Sigmoid colon (tissue), 4 donors: ENCODE measurements at regions not wholly inside any gene's neighbourhood (a gene's known extent, or its start where the extent isn't known, plus 50 kb on each side); places are given as distances from the start of the nearest gene placed in this dataset.
A peak's percentile ranks its signal among the peaks of the same experiment; 100 is the strongest.

Experiments
- POLR2AphosphoS5 ChIP-seq, 4 donors: sonication (generic); formaldehyde crosslinking; IDR thresholded peaks; one replicate each; pipeline ENCODE4 v1.6.1; 2017; ENCODE audit warnings: antibody characterized with exemption in 4 of 4
- TF ChIP-seq, protein P1 (sequence below), 4 experiments: fragments of 450-650 bp in 3 of 4; fragments of 200-600 bp in 1 of 4; IDR thresholded peaks; one replicate each; pipeline ENCODE4 v1.5.1; 2016 to 2019; ENCODE audit warnings: antibody characterized with exemption in 4 of 4, mild to moderate bottlenecking in 3 of 4, moderate library complexity in 2 of 4

DNA sequence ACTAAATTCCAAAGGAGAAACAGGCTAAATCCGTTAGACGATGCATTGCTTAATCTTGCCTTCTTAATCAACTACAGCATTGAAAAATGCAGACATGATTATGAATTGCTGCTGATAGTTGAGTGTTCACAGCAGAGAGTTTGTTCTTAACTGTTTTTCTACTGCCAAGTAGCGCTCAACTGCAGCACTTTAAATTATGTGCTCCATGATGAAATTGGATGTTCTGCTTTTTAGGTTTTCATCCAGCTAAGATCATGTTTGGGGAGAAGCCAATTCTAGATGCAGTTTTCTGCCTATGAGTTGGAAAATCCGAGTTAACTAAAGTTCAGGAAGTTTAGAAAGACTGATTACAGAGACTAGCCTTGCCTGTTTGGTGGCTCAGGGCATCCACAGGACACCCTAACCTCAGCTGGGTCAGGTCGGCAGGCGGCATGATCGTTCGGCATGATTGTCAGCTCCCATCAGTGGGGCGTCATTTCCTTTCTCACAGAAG is 119.4 kb upstream of the PIEZO2 start:
- peak in 3 of 4 donors; percentile 11 to 64 (median 49) for TF ChIP-seq POLR2AphosphoS5 (IDR thresholded peaks at IDR 0.05)
- TF ChIP-seq, protein P1, sequence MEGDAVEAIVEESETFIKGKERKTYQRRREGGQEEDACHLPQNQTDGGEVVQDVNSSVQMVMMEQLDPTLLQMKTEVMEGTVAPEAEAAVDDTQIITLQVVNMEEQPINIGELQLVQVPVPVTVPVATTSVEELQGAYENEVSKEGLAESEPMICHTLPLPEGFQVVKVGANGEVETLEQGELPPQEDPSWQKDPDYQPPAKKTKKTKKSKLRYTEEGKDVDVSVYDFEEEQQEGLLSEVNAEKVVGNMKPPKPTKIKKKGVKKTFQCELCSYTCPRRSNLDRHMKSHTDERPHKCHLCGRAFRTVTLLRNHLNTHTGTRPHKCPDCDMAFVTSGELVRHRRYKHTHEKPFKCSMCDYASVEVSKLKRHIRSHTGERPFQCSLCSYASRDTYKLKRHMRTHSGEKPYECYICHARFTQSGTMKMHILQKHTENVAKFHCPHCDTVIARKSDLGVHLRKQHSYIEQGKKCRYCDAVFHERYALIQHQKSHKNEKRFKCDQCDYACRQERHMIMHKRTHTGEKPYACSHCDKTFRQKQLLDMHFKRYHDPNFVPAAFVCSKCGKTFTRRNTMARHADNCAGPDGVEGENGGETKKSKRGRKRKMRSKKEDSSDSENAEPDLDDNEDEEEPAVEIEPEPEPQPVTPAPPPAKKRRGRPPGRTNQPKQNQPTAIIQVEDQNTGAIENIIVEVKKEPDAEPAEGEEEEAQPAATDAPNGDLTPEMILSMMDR (IDR thresholded peaks at IDR 0.05), result no peak
